ENCODE measurements at regions not wholly inside any gene's neighbourhood (a gene's known extent, or its start where the extent isn't known, plus 50 kb on each side); places are given as distances from the start of the nearest gene placed in this dataset.
A peak's percentile ranks its signal among the peaks of the same experiment; 100 is the strongest.

DNA sequence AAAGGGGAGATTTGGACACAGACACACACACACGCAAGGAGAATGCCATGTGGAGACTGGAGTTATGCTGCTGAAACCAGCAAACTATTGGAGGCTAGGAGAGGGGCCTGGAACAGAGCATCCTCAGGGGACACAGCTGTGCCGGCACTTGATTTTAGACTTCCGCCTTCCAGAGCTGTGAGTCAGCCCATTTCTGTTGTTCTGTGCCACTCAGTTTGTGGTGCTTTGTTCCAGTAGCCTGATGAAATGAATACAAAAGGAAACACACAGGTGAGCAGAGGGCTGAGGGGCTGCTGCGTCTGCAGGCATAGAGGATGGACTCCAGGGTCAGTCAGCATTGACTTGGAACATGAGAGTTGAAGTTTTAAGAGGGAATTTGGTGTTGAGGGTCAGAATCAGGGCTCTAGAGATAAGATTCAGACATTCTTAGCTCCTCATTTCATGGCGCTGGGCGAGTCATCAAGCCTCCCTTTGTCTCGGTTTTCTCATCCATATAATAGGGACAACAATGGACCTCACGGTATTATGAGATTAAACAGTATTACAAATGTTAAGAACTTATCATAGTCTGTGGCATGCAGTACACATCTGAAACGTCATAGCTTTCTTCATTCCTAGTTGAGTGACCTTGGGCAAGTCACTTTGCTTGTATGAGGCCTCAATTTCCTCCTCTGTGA lies 191.0 kb downstream of the MIAT start:
- H3K9me3 ChIP-seq (replicated peaks in 1 of 2; ENCODE audit: control insufficient read depth in 2 of 2, insufficient read depth in 1 of 2, low read depth in 1 of 2, low read length in 2 of 2): no peaks in the 10 kb centered on the region
- no CpG with 5 or more reads among the region's 9 CpGs for WGBS, 2 donors (ENCODE audit: extremely low coverage in 2 of 2, insufficient read length in 2 of 2, insufficient replicate concordance in 1 of 2)
- H3K4me2 ChIP-seq (ENCODE audit: insufficient read depth, low read length, poor library complexity, severe bottlenecking): no peak overlapping the region
- H3K14ac ChIP-seq (ENCODE audit: low read length): no peak overlapping the region
- H3K4ac ChIP-seq (ENCODE audit: low read length): no peak overlapping the region
- no peak overlapping the region for H3K9ac ChIP-seq (ENCODE audit: low read depth, low read length, poor library complexity)
- no peaks in the 10 kb centered on the region for H3K79me1 ChIP-seq (ENCODE audit: low read depth, low read length)
- peak overlapping the region; percentile 11 for H2AFZ ChIP-seq (ENCODE audit: low read length)
- H2BK120ac ChIP-seq (ENCODE audit: low read depth, low read length): no peak overlapping the region
- H4K91ac ChIP-seq (ENCODE audit: low read depth, low read length, poor library complexity): no peak overlapping the region
- H3K36me3 ChIP-seq (replicated peaks in 1 of 2; ENCODE audit: control insufficient read depth in 2 of 2, insufficient read depth in 2 of 2, low read length in 2 of 2): no peaks in the 10 kb centered on the region
- H2BK5ac ChIP-seq (ENCODE audit: low read length): no peak overlapping the region
- no peak for DNase-seq (ENCODE audit: low spot score)
- no peak overlapping the region for H4K8ac ChIP-seq (ENCODE audit: low read depth, low read length)
- no peak overlapping the region for H3K4me3 ChIP-seq (ENCODE audit: low read length in 2 of 2)
- peaks cover 0 to 6% (median 0%) of the 10 kb centered on the region in 3 experiments for H3K27me3 ChIP-seq (ENCODE audit: control insufficient read depth in 3 of 3, insufficient read depth in 3 of 3, low read depth in 1 of 3, low read length in 3 of 3)
- no peak overlapping the region for H3K23ac ChIP-seq (ENCODE audit: low read depth, low read length, poor library complexity)
- H3K18ac ChIP-seq (ENCODE audit: low read length): no peak overlapping the region
- H3K4me1 ChIP-seq (ENCODE audit: control insufficient read depth in 2 of 2, insufficient read depth in 1 of 2, low read depth in 1 of 2, low read length in 2 of 2): peaks cover 8 to 10% of the 10 kb centered on the region in 2 donors
- no peak overlapping the region for H2AK5ac ChIP-seq (ENCODE audit: low read depth, low read length)
- no peak overlapping the region for H2BK12ac ChIP-seq (ENCODE audit: low read length)
- H2BK15ac ChIP-seq (ENCODE audit: low read length): no peak overlapping the region
- H3K27ac ChIP-seq (replicated peaks; ENCODE audit: low read length): no peak overlapping the region

DNA sequence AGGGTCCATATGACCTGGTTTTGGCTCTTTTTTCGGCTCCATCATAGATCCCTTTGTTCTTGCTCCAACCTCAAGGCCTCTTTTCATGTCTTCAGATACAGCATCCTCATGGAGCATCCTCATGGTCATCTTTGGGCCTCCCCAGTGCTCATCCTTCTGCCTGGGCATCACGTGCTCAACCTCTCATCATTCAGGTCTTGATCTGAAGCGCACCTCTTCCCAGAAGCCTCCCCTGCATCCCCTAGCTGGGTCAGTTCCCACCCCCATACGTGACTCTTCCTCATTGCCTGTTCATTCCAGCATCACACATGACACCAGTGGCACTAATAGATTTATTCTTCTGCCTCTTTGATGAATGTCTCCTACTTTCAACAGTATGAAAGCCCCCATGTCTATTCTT lies 192.2 kb downstream of the MIAT start:
- Histone ChIP-seq H3K9ac (ENCODE audit: low read depth, low read length, poor library complexity) (no peak overlapping the region), H3K23ac (ENCODE audit: low read depth, low read length, poor library complexity) (no peak overlapping the region), H3K4ac (ENCODE audit: low read length) (no peak overlapping the region), H2BK12ac (ENCODE audit: low read length) (no peak overlapping the region), H3K14ac (ENCODE audit: low read length) (no peak overlapping the region), H4K8ac (ENCODE audit: low read depth, low read length) (no peak overlapping the region), H3K9me3 (replicated peaks in 1 of 2; ENCODE audit: control insufficient read depth in 2 of 2, insufficient read depth in 1 of 2, low read depth in 1 of 2, low read length in 2 of 2) (no peaks in the 10 kb centered on the region), H3K18ac (ENCODE audit: low read length) (no peak overlapping the region), H2AFZ (ENCODE audit: low read length) (no peak overlapping the region), H3K4me3 (ENCODE audit: low read length in 2 of 2) (no peak overlapping the region), H2BK15ac (ENCODE audit: low read length) (no peak overlapping the region), H3K36me3 (replicated peaks in 1 of 2; ENCODE audit: control insufficient read depth in 2 of 2, insufficient read depth in 2 of 2, low read length in 2 of 2) (no peaks in the 10 kb centered on the region), H2BK120ac (ENCODE audit: low read depth, low read length) (no peak overlapping the region), H4K91ac (ENCODE audit: low read depth, low read length, poor library complexity) (no peak overlapping the region), H2BK5ac (ENCODE audit: low read length) (no peak overlapping the region), H3K4me2 (ENCODE audit: insufficient read depth, low read length, poor library complexity, severe bottlenecking) (no peak overlapping the region), H2AK5ac (ENCODE audit: low read depth, low read length) (no peak overlapping the region), H3K79me1 (ENCODE audit: low read depth, low read length) (no peaks in the 10 kb centered on the region), H3K27me3 (ENCODE audit: control insufficient read depth in 3 of 3, insufficient read depth in 3 of 3, low read depth in 1 of 3, low read length in 3 of 3) (peaks cover 0 to 5% (median 0%) of the 10 kb centered on the region in 3 experiments), H3K27ac (replicated peaks; ENCODE audit: low read length) (no peak overlapping the region), H3K4me1 (ENCODE audit: control insufficient read depth in 2 of 2, insufficient read depth in 1 of 2, low read depth in 1 of 2, low read length in 2 of 2) (peaks cover 8 to 10% of the 10 kb centered on the region in 2 donors)
- WGBS, 2 donors (ENCODE audit: extremely low coverage in 2 of 2, insufficient read length in 2 of 2, insufficient replicate concordance in 1 of 2): no CpG with 5 or more reads among the region's 4 CpGs
- DNase-seq (ENCODE audit: low spot score): no peak

- no peak overlapping the region for H3K4me2 ChIP-seq (ENCODE audit: insufficient read depth, low read length, poor library complexity, severe bottlenecking)
- no peak overlapping the region for H3K4ac ChIP-seq (ENCODE audit: low read length)
- H3K18ac ChIP-seq (ENCODE audit: low read length): no peak overlapping the region
- no peak for DNase-seq (ENCODE audit: low spot score)
- H3K36me3 ChIP-seq (replicated peaks in 1 of 2; ENCODE audit: control insufficient read depth in 2 of 2, insufficient read depth in 2 of 2, low read length in 2 of 2): no peaks in the 10 kb centered on the region
- no peak overlapping the region for H2BK120ac ChIP-seq (ENCODE audit: low read depth, low read length)
- H2AFZ ChIP-seq (ENCODE audit: low read length): no peak overlapping the region
- H2AK5ac ChIP-seq (ENCODE audit: low read depth, low read length): no peak overlapping the region
- no peak overlapping the region for H3K4me3 ChIP-seq (ENCODE audit: low read length in 2 of 2)
- no peak overlapping the region for H3K14ac ChIP-seq (ENCODE audit: low read length)
- no CpG with 5 or more reads among the region's 1 CpG for WGBS, 2 donors (ENCODE audit: extremely low coverage in 2 of 2, insufficient read length in 2 of 2, insufficient replicate concordance in 1 of 2)
- H2BK15ac ChIP-seq (ENCODE audit: low read length): no peak overlapping the region
- H3K9ac ChIP-seq (ENCODE audit: low read depth, low read length, poor library complexity): no peak overlapping the region
- H3K4me1 ChIP-seq (ENCODE audit: control insufficient read depth in 2 of 2, insufficient read depth in 1 of 2, low read depth in 1 of 2, low read length in 2 of 2): peaks cover 8 to 10% of the 10 kb centered on the region in 2 donors
- no peak overlapping the region for H4K91ac ChIP-seq (ENCODE audit: low read depth, low read length, poor library complexity)
- H3K23ac ChIP-seq (ENCODE audit: low read depth, low read length, poor library complexity): no peak overlapping the region
- H4K8ac ChIP-seq (ENCODE audit: low read depth, low read length): no peak overlapping the region
- no peak overlapping the region for H3K27ac ChIP-seq (replicated peaks; ENCODE audit: low read length)
- H2BK12ac ChIP-seq (ENCODE audit: low read length): no peak overlapping the region
- no peaks in the 10 kb centered on the region for H3K79me1 ChIP-seq (ENCODE audit: low read depth, low read length)
- H2BK5ac ChIP-seq (ENCODE audit: low read length): no peak overlapping the region
- H3K27me3 ChIP-seq (ENCODE audit: control insufficient read depth in 3 of 3, insufficient read depth in 3 of 3, low read depth in 1 of 3, low read length in 3 of 3): no peaks in the 10 kb centered on the region
- H3K9me3 ChIP-seq (replicated peaks in 1 of 2; ENCODE audit: control insufficient read depth in 2 of 2, insufficient read depth in 1 of 2, low read depth in 1 of 2, low read length in 2 of 2): no peaks in the 10 kb centered on the region
These were observed 193.7 kb downstream of the MIAT start for GRCh38 chr22:26851125-26851524.

GRCh38 chr22:26852176-26852575 lies 194.8 kb downstream of the MIAT start:
- H2BK12ac ChIP-seq (ENCODE audit: low read length): no peak overlapping the region
- no peaks in the 10 kb centered on the region for H3K9me3 ChIP-seq (replicated peaks in 1 of 2; ENCODE audit: control insufficient read depth in 2 of 2, insufficient read depth in 1 of 2, low read depth in 1 of 2, low read length in 2 of 2)
- H3K9ac ChIP-seq (ENCODE audit: low read depth, low read length, poor library complexity): no peak overlapping the region
- H4K91ac ChIP-seq (ENCODE audit: low read depth, low read length, poor library complexity): no peak overlapping the region
- H3K18ac ChIP-seq (ENCODE audit: low read length): no peak overlapping the region
- H2BK120ac ChIP-seq (ENCODE audit: low read depth, low read length): no peak overlapping the region
- H2AFZ ChIP-seq (ENCODE audit: low read length): no peak overlapping the region
- WGBS, 2 donors (ENCODE audit: extremely low coverage in 2 of 2, insufficient read length in 2 of 2, insufficient replicate concordance in 1 of 2): no CpG with 5 or more reads among the region's 6 CpGs
- no peak overlapping the region for H3K4ac ChIP-seq (ENCODE audit: low read length)
- H3K27me3 ChIP-seq (ENCODE audit: control insufficient read depth in 3 of 3, insufficient read depth in 3 of 3, low read depth in 1 of 3, low read length in 3 of 3): no peaks in the 10 kb centered on the region
- H3K27ac ChIP-seq (replicated peaks; ENCODE audit: low read length): no peak overlapping the region
- no peaks in the 10 kb centered on the region for H3K36me3 ChIP-seq (replicated peaks in 1 of 2; ENCODE audit: control insufficient read depth in 2 of 2, insufficient read depth in 2 of 2, low read length in 2 of 2)
- no peak overlapping the region for H2BK5ac ChIP-seq (ENCODE audit: low read length)
- H4K8ac ChIP-seq (ENCODE audit: low read depth, low read length): no peak overlapping the region
- no peak overlapping the region for H3K4me3 ChIP-seq (ENCODE audit: low read length in 2 of 2)
- H2AK5ac ChIP-seq (ENCODE audit: low read depth, low read length): no peak overlapping the region
- no peak overlapping the region for H3K23ac ChIP-seq (ENCODE audit: low read depth, low read length, poor library complexity)
- H2BK15ac ChIP-seq (ENCODE audit: low read length): no peak overlapping the region
- peak; percentile 68 for DNase-seq (ENCODE audit: low spot score)
- H3K4me2 ChIP-seq (ENCODE audit: insufficient read depth, low read length, poor library complexity, severe bottlenecking): no peak overlapping the region
- H3K79me1 ChIP-seq (ENCODE audit: low read depth, low read length): no peaks in the 10 kb centered on the region
- H3K4me1 ChIP-seq (ENCODE audit: control insufficient read depth in 2 of 2, insufficient read depth in 1 of 2, low read depth in 1 of 2, low read length in 2 of 2): peaks cover 8 to 10% of the 10 kb centered on the region in 2 donors
- H3K14ac ChIP-seq (ENCODE audit: low read length): no peak overlapping the region

All from neuronal stem cell (in vitro differentiated cells).